OCI-LY3 (cell line): ENCODE measurements at regions not wholly inside any gene's neighbourhood (a gene's known extent, or its start where the extent isn't known, plus 50 kb on each side); places are given as distances from the start of the nearest gene placed in this dataset.

Experiments used
- EZH2phosphoT487 ChIP-seq: fragments of 200-600 bp; shearing (Covaris generic); IDR thresholded peaks from 2 replicates; pipeline ENCODE4 v1.6.1; 2018; ENCODE audit warnings: antibody characterized with exemption, mixed run types, low read depth
- TF ChIP-seq, protein P1 (sequence below): fragments of 200-600, 300-600 bp; sonication (generic); IDR thresholded peaks from 2 replicates; pipeline ENCODE4 v1.5.1; 2014; ENCODE audit warnings: antibody characterized with exemption, low read length, low read depth

DNA sequence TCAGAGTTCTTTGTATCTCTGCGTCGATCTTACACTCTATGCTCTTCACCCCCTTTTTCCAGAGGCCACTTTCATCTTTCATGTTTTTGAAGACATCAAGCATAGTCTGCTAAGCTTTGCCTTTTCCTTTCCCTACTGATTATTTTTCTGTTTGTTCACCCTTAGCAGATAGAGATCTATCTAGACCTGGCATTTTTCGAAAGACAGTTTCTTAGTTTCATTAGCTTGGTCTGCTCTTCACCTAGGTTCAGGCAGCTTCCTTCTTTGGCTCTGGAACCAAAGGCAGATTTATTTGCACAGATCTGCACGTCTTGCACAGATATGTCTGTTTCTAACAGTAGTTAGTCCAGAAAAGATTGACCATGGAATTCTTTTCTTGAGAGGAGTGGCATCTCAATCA is 122.7 kb upstream of the HS3ST5 start:
- TF ChIP-seq, protein P1, sequence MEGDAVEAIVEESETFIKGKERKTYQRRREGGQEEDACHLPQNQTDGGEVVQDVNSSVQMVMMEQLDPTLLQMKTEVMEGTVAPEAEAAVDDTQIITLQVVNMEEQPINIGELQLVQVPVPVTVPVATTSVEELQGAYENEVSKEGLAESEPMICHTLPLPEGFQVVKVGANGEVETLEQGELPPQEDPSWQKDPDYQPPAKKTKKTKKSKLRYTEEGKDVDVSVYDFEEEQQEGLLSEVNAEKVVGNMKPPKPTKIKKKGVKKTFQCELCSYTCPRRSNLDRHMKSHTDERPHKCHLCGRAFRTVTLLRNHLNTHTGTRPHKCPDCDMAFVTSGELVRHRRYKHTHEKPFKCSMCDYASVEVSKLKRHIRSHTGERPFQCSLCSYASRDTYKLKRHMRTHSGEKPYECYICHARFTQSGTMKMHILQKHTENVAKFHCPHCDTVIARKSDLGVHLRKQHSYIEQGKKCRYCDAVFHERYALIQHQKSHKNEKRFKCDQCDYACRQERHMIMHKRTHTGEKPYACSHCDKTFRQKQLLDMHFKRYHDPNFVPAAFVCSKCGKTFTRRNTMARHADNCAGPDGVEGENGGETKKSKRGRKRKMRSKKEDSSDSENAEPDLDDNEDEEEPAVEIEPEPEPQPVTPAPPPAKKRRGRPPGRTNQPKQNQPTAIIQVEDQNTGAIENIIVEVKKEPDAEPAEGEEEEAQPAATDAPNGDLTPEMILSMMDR = no peak
- TF ChIP-seq EZH2phosphoT487 = no peak
